ENCODE measurements at regions not wholly inside any gene's neighbourhood (a gene's known extent, or its start where the extent isn't known, plus 50 kb on each side); places are given as distances from the start of the nearest gene placed in this dataset.

DNA sequence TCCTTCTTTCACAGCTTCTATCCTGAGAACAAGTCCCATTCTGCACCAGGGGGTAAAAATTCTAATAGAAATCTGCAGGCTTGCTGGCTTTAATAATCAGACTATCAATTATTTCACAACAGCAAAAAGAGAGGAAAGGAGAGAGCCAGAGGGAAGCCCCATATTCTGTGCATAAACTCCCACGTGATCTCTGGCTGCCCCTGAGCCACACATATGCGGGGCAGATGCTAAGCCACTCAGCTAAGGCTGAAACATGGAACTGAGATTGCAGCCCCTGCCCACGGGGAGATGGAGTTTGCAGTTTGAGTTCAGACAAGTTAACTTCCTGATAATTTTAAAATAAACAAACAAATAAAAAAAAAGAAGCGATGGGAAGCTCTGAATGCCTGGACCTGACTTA lies 254.4 kb upstream of the CCDC196 start:
- no peak for TF ChIP-seq POLR2AphosphoS5 (IDR thresholded peaks at IDR 0.05; ENCODE audit: low read depth, low read length)
- TF ChIP-seq POLR2A (IDR thresholded peaks at IDR 0.05; ENCODE audit: low read depth, low read length), result no peak
- TF ChIP-seq POU2F2 (IDR thresholded peaks at IDR 0.05; ENCODE audit: low read depth, low read length), result no peak
- no peak for TF ChIP-seq TAF1 (IDR thresholded peaks at IDR 0.05; ENCODE audit: low read depth, low read length)
- no peak for TF ChIP-seq PAX5 (IDR thresholded peaks at IDR 0.05; ENCODE audit: insufficient read depth, low read length, severe bottlenecking)

Data from GM12891 (cell line).